Prostate gland (tissue), 2 donors: ENCODE measurements at regions not wholly inside any gene's neighbourhood (a gene's known extent, or its start where the extent isn't known, plus 50 kb on each side); places are given as distances from the start of the nearest gene placed in this dataset.

ENCODE experiments used
- DNase-seq: peaks from one replicate; pipeline ENCODE4 v3.0.0-alpha.2; 2019; ENCODE audit warnings: low spot score
- H3K27ac ChIP-seq, 2 donors: fragments of 200-600 bp; sonication (generic); 2 replicates each; pipeline ENCODE4 v1.5.1; 2017 to 2019
- H3K27me3 ChIP-seq: fragments of 200-600 bp; sonication (generic); replicated peaks from 2 replicates; pipeline ENCODE4 v1.5.1; 2019; ENCODE audit not compliant: insufficient read depth
- H3K36me3 ChIP-seq, 2 donors: fragments of 200-600 bp; sonication (generic); 1 replicate in 1 of 2; 2 replicates in 1 of 2; pipeline versions ENCODE4 v1.5.1 to v1.8.1; 2017 to 2019
- H3K4me1 ChIP-seq: fragments of 200-600 bp; sonication (generic); replicated peaks from 2 replicates; pipeline ENCODE4 v1.5.1; 2019
- H3K4me3 ChIP-seq, 2 donors: fragments of 200-600 bp; sonication (generic); 2 replicates each; pipeline ENCODE4 v1.5.1; 2017 to 2019
- H3K9me3 ChIP-seq: fragments of 200-600 bp; sonication (generic); 2 replicates; pipeline ENCODE4 v1.5.1; 2017
- CTCF ChIP-seq, 4 experiments: fragments of 200-600 bp in 2 of 4; fragments of 450-650 bp in 2 of 4; sonication (generic) in 2 of 4; IDR thresholded peaks; 1 replicate in 3 of 4; 2 replicates in 1 of 4; pipeline ENCODE4 v1.5.1; 2016 to 2019; ENCODE audit warnings: antibody characterized with exemption in 4 of 4, mild to moderate bottlenecking in 2 of 4, moderate library complexity in 2 of 4
- POLR2A ChIP-seq: fragments of 450-650 bp; IDR thresholded peaks from one replicate; pipeline ENCODE4 v1.6.1; 2016; ENCODE audit warnings: antibody characterized with exemption, mild to moderate bottlenecking
- POLR2AphosphoS5 ChIP-seq: sonication (generic); formaldehyde crosslinking; IDR thresholded peaks from one replicate; pipeline ENCODE4 v1.6.1; 2017; ENCODE audit warnings: antibody characterized with exemption
- WGBS: methylation state at CpG from one replicate; pipeline ENCODE4 v1.1.5; 2018; 5-methylcytosine and 5-hydroxymethylcytosine counted together
- intact Hi-C: fragments of 100-400 bp; cut with DNase I; formaldehyde crosslinking; loops from one replicate; pipeline ENCODE4 v1.14.2; 2022

- Histone ChIP-seq H3K36me3 (no peaks in the 10 kb centered on the region), H3K9me3 (no peaks in the 10 kb centered on the region), H3K4me1 (no peaks in the 10 kb centered on the region), H3K27me3 (peaks cover 3% of the 10 kb centered on the region), H3K4me3 (no peak overlapping the region), H3K27ac (no peak overlapping the region)
- peak; percentile 9 for TF ChIP-seq POLR2AphosphoS5
- no peak for TF ChIP-seq CTCF (IDR thresholded peaks at IDR 0.05)
- intact Hi-C loops = no loop called here
- 52% methylated on average over 5 of the region's 5 CpGs for WGBS
- DNase-seq = no peak
Observed at GRCh38 chr20:16654858-16655535, 74.8 kb upstream of the SNRPB2 start.

GRCh38 chr20:16653266-16653665 is 76.6 kb upstream of the SNRPB2 start:
- H3K27ac ChIP-seq = no peak overlapping the region

GRCh38 chr20:16647875-16648597 is 74.8 kb upstream of the KIF16B start:
- TF ChIP-seq POLR2A = no peak
- TF ChIP-seq POLR2AphosphoS5 = no peak
- no peak for TF ChIP-seq CTCF (IDR thresholded peaks at IDR 0.05)
- Histone ChIP-seq H3K4me3 (no peak overlapping the region), H3K4me1 (no peaks in the 10 kb centered on the region), H3K27ac (no peak overlapping the region), H3K9me3 (no peaks in the 10 kb centered on the region), H3K36me3 (no peaks in the 10 kb centered on the region), H3K27me3 (peaks cover 3% of the 10 kb centered on the region)
- intact Hi-C loops = no loop called here
- no peak for DNase-seq
- 57% methylated on average over 12 of the region's 12 CpGs for WGBS

More at GRCh38 chr20:16653266-16653665, 76.6 kb upstream of the SNRPB2 start:
- DNase-seq = no peak
- 89% methylated on average over 2 of the region's 2 CpGs for WGBS
- Histone ChIP-seq H3K4me3 (no peak overlapping the region), H3K27me3 (peaks cover 3% of the 10 kb centered on the region), H3K36me3 (no peaks in the 10 kb centered on the region), H3K4me1 (no peaks in the 10 kb centered on the region), H3K9me3 (no peaks in the 10 kb centered on the region)
- TF ChIP-seq POLR2AphosphoS5 = no peak
- TF ChIP-seq POLR2A = no peak
- TF ChIP-seq CTCF (IDR thresholded peaks at IDR 0.05) = no peak
- intact Hi-C loops = no loop called here

GRCh38 chr20:16641511-16642023 is 68.3 kb upstream of the KIF16B start:
- no peak for TF ChIP-seq CTCF (IDR thresholded peaks at IDR 0.05)
- no peak for TF ChIP-seq POLR2AphosphoS5
- TF ChIP-seq POLR2A = no peak
- H3K27ac ChIP-seq = no peak overlapping the region
- intact Hi-C loops = no loop called here
- H3K9me3 ChIP-seq = no peaks in the 10 kb centered on the region
- no peaks in the 10 kb centered on the region for H3K4me1 ChIP-seq
- no peaks in the 10 kb centered on the region for H3K27me3 ChIP-seq
- H3K4me3 ChIP-seq = no peak overlapping the region
- no peaks in the 10 kb centered on the region for H3K36me3 ChIP-seq
- DNase-seq = no peak
- WGBS = 78% methylated on average over 2 of the region's 2 CpGs
